ENCODE measurements at regions not wholly inside any gene's neighbourhood (a gene's known extent, or its start where the extent isn't known, plus 50 kb on each side); places are given as distances from the start of the nearest gene placed in this dataset.
A peak's percentile ranks its signal among the peaks of the same experiment; 100 is the strongest.

DNA sequence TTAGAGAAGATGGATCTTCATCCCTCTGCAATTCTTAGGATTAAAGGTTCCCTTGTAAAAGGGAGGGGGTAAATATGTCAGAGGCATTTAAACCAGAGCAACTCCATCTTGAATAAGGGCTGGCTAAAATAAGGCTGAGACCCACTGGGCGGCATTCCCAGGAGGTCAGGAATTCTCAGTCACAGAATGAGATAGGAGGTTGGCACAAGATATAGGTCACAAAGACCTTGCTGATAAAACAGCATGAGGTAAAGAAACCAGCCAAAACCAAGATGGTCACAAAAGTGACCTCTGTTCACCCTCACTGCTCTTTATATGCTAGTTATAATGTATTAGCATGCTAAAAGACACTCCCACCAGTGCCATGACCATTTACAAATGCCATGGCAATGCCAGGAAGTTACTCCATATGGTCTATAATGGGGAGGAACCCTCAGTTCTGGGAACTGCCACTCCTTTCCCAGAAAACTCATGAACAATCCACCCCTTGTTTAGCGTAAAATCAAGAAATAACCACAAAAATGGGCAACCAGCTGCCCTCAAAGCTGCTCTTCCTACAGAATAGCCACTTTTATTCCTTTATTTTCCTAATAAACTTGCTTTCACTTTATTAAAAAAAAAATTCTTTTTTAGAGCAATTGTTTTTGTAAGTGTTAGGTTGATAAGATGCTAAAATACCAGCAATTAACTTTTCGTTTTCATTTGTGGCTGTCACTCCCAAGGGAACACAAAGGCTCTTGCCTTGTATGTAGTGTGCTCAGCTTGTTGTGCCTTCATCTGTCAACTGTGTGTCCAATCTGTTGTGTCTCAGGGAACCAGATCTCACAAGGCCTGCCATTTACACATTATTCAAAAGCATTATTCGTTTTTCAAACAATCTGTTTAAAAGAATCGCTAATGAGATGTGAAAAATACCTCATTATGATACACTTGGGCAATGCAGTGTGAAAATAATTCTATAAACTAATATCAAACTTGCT is 205.2 kb upstream of the RGPD4 start:
- intact Hi-C loops (cut with DNase I) = no loop called here
- no peak for DNase-seq (ENCODE audit: extremely low spot score)
- no peak for TF ChIP-seq POLR2AphosphoS5 (IDR thresholded peaks at IDR 0.05)
- TF ChIP-seq POLR2A (IDR thresholded peaks at IDR 0.05; ENCODE audit: low read depth) = no peak
- TF ChIP-seq, protein P1, sequence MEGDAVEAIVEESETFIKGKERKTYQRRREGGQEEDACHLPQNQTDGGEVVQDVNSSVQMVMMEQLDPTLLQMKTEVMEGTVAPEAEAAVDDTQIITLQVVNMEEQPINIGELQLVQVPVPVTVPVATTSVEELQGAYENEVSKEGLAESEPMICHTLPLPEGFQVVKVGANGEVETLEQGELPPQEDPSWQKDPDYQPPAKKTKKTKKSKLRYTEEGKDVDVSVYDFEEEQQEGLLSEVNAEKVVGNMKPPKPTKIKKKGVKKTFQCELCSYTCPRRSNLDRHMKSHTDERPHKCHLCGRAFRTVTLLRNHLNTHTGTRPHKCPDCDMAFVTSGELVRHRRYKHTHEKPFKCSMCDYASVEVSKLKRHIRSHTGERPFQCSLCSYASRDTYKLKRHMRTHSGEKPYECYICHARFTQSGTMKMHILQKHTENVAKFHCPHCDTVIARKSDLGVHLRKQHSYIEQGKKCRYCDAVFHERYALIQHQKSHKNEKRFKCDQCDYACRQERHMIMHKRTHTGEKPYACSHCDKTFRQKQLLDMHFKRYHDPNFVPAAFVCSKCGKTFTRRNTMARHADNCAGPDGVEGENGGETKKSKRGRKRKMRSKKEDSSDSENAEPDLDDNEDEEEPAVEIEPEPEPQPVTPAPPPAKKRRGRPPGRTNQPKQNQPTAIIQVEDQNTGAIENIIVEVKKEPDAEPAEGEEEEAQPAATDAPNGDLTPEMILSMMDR (IDR thresholded peaks at IDR 0.05) = no peak
- no peak for TF ChIP-seq EP300 (IDR thresholded peaks at IDR 0.05)
- no peaks in the 10 kb centered on the region for H3K9me3 ChIP-seq
- 78% methylated on average over 5 of the region's 5 CpGs for WGBS
- H3K36me3 ChIP-seq = no peaks in the 10 kb centered on the region
- no peaks in the 10 kb centered on the region for H3K27me3 ChIP-seq
- H3K4me1 ChIP-seq = no peaks in the 10 kb centered on the region
- no peak overlapping the region for H3K27ac ChIP-seq (replicated peaks in 1 of 4)
- H3K4me3 ChIP-seq = no peak overlapping the region

DNA sequence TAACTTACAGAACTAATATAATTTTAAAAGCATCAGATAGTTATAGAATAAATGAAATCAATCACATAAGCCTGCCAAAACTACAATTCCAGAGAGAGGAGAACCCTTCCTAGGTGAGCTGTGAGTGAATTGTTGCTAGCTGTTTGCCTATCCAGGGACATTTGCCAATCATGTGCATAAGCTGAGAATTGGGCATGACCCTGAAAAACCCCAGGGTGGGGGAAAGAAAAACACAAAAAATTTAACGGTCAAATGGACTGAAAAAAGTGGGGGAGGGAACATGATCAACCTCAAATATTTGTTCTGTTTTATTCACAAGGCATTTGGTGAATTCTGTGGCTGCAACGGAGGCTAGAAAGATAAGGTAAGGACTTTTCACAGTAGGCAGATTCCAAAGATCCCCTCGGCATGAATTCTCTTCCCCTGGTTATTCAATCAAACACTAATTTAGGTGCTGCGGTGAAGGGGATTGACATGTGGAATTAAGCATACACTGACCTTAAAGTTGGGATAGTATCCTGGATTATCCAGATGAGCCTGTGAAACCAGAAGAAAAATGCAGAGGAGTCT is 203.9 kb upstream of the RGPD4 start:
- Histone ChIP-seq H3K27ac (replicated peaks in 1 of 4) (no peak overlapping the region), H3K36me3 (no peaks in the 10 kb centered on the region), H3K4me3 (no peak overlapping the region), H3K9me3 (peaks cover 0 to 10% (median 2%) of the 10 kb centered on the region in 4 donors), H3K27me3 (no peaks in the 10 kb centered on the region), H3K4me1 (no peaks in the 10 kb centered on the region)
- no peak for DNase-seq (ENCODE audit: extremely low spot score)
- 81% methylated on average over 4 of the region's 4 CpGs for WGBS
- intact Hi-C loops (cut with DNase I) = no loop called here
- TF ChIP-seq, protein P1 (IDR thresholded peaks at IDR 0.05) = no peak
- TF ChIP-seq EP300 (IDR thresholded peaks at IDR 0.05) (no peak), POLR2AphosphoS5 (IDR thresholded peaks at IDR 0.05) (no peak), POLR2A (IDR thresholded peaks at IDR 0.05; ENCODE audit: low read depth) (no peak)

DNA sequence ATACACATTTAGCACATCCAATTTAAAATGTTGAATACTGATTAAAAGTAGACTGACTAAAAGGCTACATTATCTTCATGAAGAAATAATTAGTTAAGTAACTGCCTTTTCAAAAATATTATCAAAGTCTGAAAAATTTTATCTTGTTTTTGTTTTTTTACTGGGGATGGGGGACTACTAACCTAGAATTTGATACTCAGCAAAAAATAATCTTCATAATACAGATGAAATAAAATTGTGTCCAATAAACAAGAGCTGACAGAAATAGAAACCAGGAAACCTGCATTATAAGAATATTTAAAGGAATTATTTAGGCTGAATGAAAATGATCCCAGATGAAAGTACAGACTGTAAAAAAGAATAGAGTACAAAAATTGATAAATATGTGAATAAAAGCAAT is 200.7 kb upstream of the RGPD4 start:
- intact Hi-C loops (cut with DNase I) = no loop called here
- peaks cover 0 to 20% (median 7%) of the 10 kb centered on the region in 4 donors for H3K9me3 ChIP-seq
- DNase-seq (ENCODE audit: extremely low spot score) = no peak
- no peak overlapping the region for H3K4me3 ChIP-seq
- TF ChIP-seq EP300 (IDR thresholded peaks at IDR 0.05) = no peak
- TF ChIP-seq POLR2AphosphoS5 (IDR thresholded peaks at IDR 0.05) = no peak
- TF ChIP-seq POLR2A (IDR thresholded peaks at IDR 0.05; ENCODE audit: low read depth) = no peak
- TF ChIP-seq, protein P1 (IDR thresholded peaks at IDR 0.05) = no peak
- H3K4me1 ChIP-seq = no peaks in the 10 kb centered on the region
- no peaks in the 10 kb centered on the region for H3K36me3 ChIP-seq
- H3K27me3 ChIP-seq = no peaks in the 10 kb centered on the region
- H3K27ac ChIP-seq (replicated peaks in 1 of 4) = no peak overlapping the region

DNA sequence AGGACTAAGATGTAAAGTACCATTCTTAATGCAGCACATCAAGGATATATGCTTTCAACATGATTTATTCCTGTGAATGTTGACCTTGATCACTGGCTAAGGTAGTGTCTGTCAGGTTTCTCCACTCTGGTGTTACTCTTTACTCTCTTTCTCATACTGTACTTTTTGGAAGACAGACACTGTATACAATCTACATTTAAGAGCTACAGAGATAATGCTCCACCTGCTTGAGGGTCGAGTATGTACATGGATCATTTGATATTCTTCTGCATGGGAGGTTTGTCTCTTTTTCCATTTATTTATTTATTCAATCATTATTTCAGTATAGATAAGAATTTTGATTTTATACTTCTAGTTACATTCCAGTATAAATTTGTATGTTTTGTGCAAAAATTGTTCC is 199.5 kb upstream of the RGPD4 start:
- H3K27me3 ChIP-seq = no peaks in the 10 kb centered on the region
- no peak for DNase-seq (ENCODE audit: extremely low spot score)
- TF ChIP-seq, protein P1 (IDR thresholded peaks at IDR 0.05) = peak in 1 of 3 experiments; percentile 13
- TF ChIP-seq POLR2AphosphoS5 (IDR thresholded peaks at IDR 0.05) = no peak
- intact Hi-C loops (cut with DNase I) = no loop called here
- H3K4me1 ChIP-seq = no peaks in the 10 kb centered on the region
- no peak overlapping the region for H3K27ac ChIP-seq (replicated peaks in 1 of 4)
- no peak overlapping the region for H3K4me3 ChIP-seq
- no peaks in the 10 kb centered on the region for H3K36me3 ChIP-seq
- H3K9me3 ChIP-seq = peaks cover 0 to 20% (median 7%) of the 10 kb centered on the region in 4 donors
- 39% methylated on average over 1 of the region's 1 CpG for WGBS

Measured in esophagus muscularis mucosa (tissue), 4 donors.